ENCODE measurements at regions not wholly inside any gene's neighbourhood (a gene's known extent, or its start where the extent isn't known, plus 50 kb on each side); places are given as distances from the start of the nearest gene placed in this dataset.

- no peaks in the 10 kb centered on the region for H3K9me3 ChIP-seq (ENCODE audit: insufficient read depth, low read depth, low read length)
Measured at GRCh38 chr6:153677522-153677921, 361.5 kb upstream of the OPRM1 start.

DNA sequence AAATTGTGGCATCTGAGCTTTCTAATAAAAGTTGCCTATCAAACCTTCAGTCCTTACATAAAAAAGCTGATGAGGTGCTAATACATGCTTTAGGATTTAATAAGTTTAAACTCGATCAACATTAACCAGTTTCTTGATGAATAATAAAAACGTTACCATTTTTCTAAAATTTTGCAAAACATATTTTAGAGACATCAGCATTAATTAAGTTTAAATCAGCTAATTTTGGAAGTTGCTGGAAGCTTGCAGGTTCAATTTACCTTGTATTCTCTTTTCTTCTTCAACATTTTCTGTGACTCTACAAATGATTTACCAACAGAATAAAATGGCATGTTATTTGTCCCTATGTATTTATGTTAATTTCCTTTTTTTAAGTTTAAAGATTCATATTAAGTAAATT is 365.3 kb upstream of the OPRM1 start:
- Histone ChIP-seq H3K4me3 (ENCODE audit: low read length) (no peak overlapping the region), H3K27ac (ENCODE audit: low read length) (no peak overlapping the region)

More at GRCh38 chr6:153677522-153677921, 361.5 kb upstream of the OPRM1 start:
- Histone ChIP-seq H3K27me3 (ENCODE audit: insufficient read depth, low read length) (no peaks in the 10 kb centered on the region), H3K4me1 (ENCODE audit: insufficient read depth, low read length) (no peaks in the 10 kb centered on the region), H3K27ac (ENCODE audit: low read length) (no peak overlapping the region), H3K4me3 (ENCODE audit: low read length) (no peak overlapping the region), H3K9ac (ENCODE audit: low read depth, low read length) (no peak overlapping the region), H3K36me3 (ENCODE audit: insufficient read depth, low read depth, low read length) (no peaks in the 10 kb centered on the region)

GRCh38 chr6:153673225-153673624 is 365.8 kb upstream of the OPRM1 start:
- H3K4me1 ChIP-seq (ENCODE audit: insufficient read depth, low read length) = no peaks in the 10 kb centered on the region
- H3K9me3 ChIP-seq (ENCODE audit: insufficient read depth, low read depth, low read length) = no peaks in the 10 kb centered on the region
- H3K4me3 ChIP-seq (ENCODE audit: low read length) = no peak overlapping the region
- H3K27ac ChIP-seq (ENCODE audit: low read length) = no peak overlapping the region
- H3K27me3 ChIP-seq (ENCODE audit: insufficient read depth, low read length) = no peaks in the 10 kb centered on the region
- no peak overlapping the region for H3K9ac ChIP-seq (ENCODE audit: low read depth, low read length)
- H3K36me3 ChIP-seq (ENCODE audit: insufficient read depth, low read depth, low read length) = no peaks in the 10 kb centered on the region

More for the DNA sequence above, 365.3 kb upstream of the OPRM1 start:
- Histone ChIP-seq H3K9me3 (ENCODE audit: insufficient read depth, low read depth, low read length) (no peaks in the 10 kb centered on the region), H3K27me3 (ENCODE audit: insufficient read depth, low read length) (no peaks in the 10 kb centered on the region), H3K36me3 (ENCODE audit: insufficient read depth, low read depth, low read length) (no peaks in the 10 kb centered on the region), H3K9ac (ENCODE audit: low read depth, low read length) (no peak overlapping the region), H3K4me1 (ENCODE audit: insufficient read depth, low read length) (no peaks in the 10 kb centered on the region)

- H3K9me3 ChIP-seq (ENCODE audit: insufficient read depth, low read depth, low read length) = no peaks in the 10 kb centered on the region
Measured at GRCh38 chr6:153670403-153671026, 368.5 kb upstream of the OPRM1 start.

DNA sequence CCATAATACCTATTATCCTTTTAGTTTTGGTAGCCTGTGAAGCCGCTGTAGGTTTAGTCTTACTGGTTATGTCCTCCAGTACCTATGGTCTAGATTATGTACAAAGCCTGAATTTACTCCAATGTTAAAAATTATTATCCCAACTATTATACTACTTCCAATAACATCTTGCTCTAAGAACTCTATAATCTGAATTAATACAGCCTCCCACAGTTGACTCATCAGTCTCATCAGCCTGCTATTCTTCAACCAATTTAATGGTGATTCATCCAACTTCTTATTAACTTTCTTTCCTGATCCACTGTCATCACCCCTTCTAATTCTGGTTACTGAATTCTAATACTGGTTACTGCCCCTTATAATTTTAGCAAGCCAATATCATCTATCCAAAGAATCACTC is 370.3 kb upstream of the OPRM1 start:
- Histone ChIP-seq H3K27me3 (ENCODE audit: insufficient read depth, low read length) (no peaks in the 10 kb centered on the region), H3K27ac (ENCODE audit: low read length) (no peak overlapping the region), H3K36me3 (ENCODE audit: insufficient read depth, low read depth, low read length) (no peaks in the 10 kb centered on the region), H3K4me3 (ENCODE audit: low read length) (no peak overlapping the region), H3K9me3 (ENCODE audit: insufficient read depth, low read depth, low read length) (no peaks in the 10 kb centered on the region), H3K4me1 (ENCODE audit: insufficient read depth, low read length) (no peaks in the 10 kb centered on the region), H3K9ac (ENCODE audit: low read depth, low read length) (no peak overlapping the region)

More at GRCh38 chr6:153670403-153671026, 368.5 kb upstream of the OPRM1 start:
- H3K4me3 ChIP-seq (ENCODE audit: low read length) = no peak overlapping the region
- no peaks in the 10 kb centered on the region for H3K36me3 ChIP-seq (ENCODE audit: insufficient read depth, low read depth, low read length)
- H3K4me1 ChIP-seq (ENCODE audit: insufficient read depth, low read length) = no peaks in the 10 kb centered on the region
- H3K27me3 ChIP-seq (ENCODE audit: insufficient read depth, low read length) = no peaks in the 10 kb centered on the region
- no peak overlapping the region for H3K9ac ChIP-seq (ENCODE audit: low read depth, low read length)
- H3K27ac ChIP-seq (ENCODE audit: low read length) = no peak overlapping the region

GRCh38 chr6:153662982-153663381 is 376.1 kb upstream of the OPRM1 start:
- Histone ChIP-seq H3K27me3 (ENCODE audit: insufficient read depth, low read length) (no peaks in the 10 kb centered on the region), H3K27ac (ENCODE audit: low read length) (no peak overlapping the region), H3K4me1 (ENCODE audit: insufficient read depth, low read length) (no peaks in the 10 kb centered on the region), H3K36me3 (ENCODE audit: insufficient read depth, low read depth, low read length) (no peaks in the 10 kb centered on the region), H3K9me3 (ENCODE audit: insufficient read depth, low read depth, low read length) (no peaks in the 10 kb centered on the region; the same call in 1 of the 2 replicates), H3K4me3 (ENCODE audit: low read length) (no peak overlapping the region), H3K9ac (ENCODE audit: low read depth, low read length) (no peak overlapping the region)

- Histone ChIP-seq H3K27ac (ENCODE audit: low read length) (no peak overlapping the region), H3K9ac (ENCODE audit: low read depth, low read length) (no peak overlapping the region), H3K9me3 (ENCODE audit: insufficient read depth, low read depth, low read length) (no peaks in the 10 kb centered on the region), H3K27me3 (ENCODE audit: insufficient read depth, low read length) (no peaks in the 10 kb centered on the region), H3K4me3 (ENCODE audit: low read length) (no peak overlapping the region), H3K36me3 (ENCODE audit: insufficient read depth, low read depth, low read length) (no peaks in the 10 kb centered on the region), H3K4me1 (ENCODE audit: insufficient read depth, low read length) (no peaks in the 10 kb centered on the region)
Measured at GRCh38 chr6:153645326-153645725, 393.7 kb upstream of the OPRM1 start.

DNA sequence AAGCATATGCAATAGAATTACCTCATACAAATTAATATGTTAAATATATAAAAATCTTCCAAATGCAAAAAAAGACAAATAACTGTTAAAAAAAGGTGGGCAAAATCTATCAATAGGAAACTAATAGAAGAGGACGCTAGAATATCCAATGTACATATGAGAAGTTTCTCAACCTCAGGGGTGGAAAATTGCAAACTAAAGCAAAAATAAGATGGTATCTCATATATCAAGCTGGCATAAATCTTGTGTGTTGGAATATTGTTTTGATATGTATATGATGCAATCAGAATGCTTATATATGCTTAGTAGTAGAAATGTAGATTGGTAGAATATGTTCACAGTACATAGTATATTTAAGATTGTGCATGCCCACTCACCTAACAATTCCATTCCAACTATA is 395.0 kb upstream of the OPRM1 start:
- Histone ChIP-seq H3K9ac (ENCODE audit: low read depth, low read length) (no peak overlapping the region), H3K27me3 (ENCODE audit: insufficient read depth, low read length) (no peaks in the 10 kb centered on the region), H3K4me3 (ENCODE audit: low read length) (no peak overlapping the region), H3K9me3 (ENCODE audit: insufficient read depth, low read depth, low read length) (no peaks in the 10 kb centered on the region), H3K36me3 (ENCODE audit: insufficient read depth, low read depth, low read length) (no peaks in the 10 kb centered on the region), H3K4me1 (ENCODE audit: insufficient read depth, low read length) (no peaks in the 10 kb centered on the region), H3K27ac (ENCODE audit: low read length) (no peak overlapping the region)

- Histone ChIP-seq H3K4me3 (ENCODE audit: low read length) (no peak overlapping the region), H3K4me1 (ENCODE audit: insufficient read depth, low read length) (no peaks in the 10 kb centered on the region), H3K27me3 (ENCODE audit: insufficient read depth, low read length) (no peaks in the 10 kb centered on the region), H3K27ac (ENCODE audit: low read length) (no peak overlapping the region), H3K9ac (ENCODE audit: low read depth, low read length) (no peak overlapping the region), H3K36me3 (ENCODE audit: insufficient read depth, low read depth, low read length) (no peaks in the 10 kb centered on the region), H3K9me3 (ENCODE audit: insufficient read depth, low read depth, low read length) (no peaks in the 10 kb centered on the region)
Measured at GRCh38 chr6:153634416-153634815, 404.6 kb upstream of the OPRM1 start.

DNA sequence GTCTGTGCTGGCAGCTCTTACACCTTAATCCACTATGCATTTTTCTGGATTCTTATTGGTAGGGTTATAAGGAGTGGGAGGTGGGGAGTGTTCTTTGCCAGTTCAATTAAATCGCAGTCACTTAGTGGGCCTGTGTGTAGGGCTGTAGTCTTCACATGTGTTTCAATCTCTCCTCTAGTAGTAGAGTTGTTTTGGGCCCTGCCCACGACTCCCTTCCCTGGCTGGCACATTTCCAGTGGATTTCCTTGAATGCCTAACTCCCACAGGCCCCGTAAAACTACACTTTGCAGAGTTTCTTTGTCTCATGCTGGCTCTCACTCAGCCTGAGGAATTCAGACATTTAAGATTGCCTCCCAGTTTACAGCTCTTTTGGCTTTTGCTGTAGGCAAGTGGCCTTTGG is 414.0 kb upstream of the OPRM1 start:
- no peaks in the 10 kb centered on the region for H3K9me3 ChIP-seq (ENCODE audit: insufficient read depth, low read depth, low read length)
- no peaks in the 10 kb centered on the region for H3K27me3 ChIP-seq (ENCODE audit: insufficient read depth, low read length)
- no peak overlapping the region for H3K9ac ChIP-seq (ENCODE audit: low read depth, low read length)
- H3K4me1 ChIP-seq (ENCODE audit: insufficient read depth, low read length) = no peaks in the 10 kb centered on the region
- H3K27ac ChIP-seq (ENCODE audit: low read length) = no peak overlapping the region
- no peaks in the 10 kb centered on the region for H3K36me3 ChIP-seq (ENCODE audit: insufficient read depth, low read depth, low read length)
- no peak overlapping the region for H3K4me3 ChIP-seq (ENCODE audit: low read length)

- H3K9ac ChIP-seq (ENCODE audit: low read depth, low read length) = no peak overlapping the region
- H3K4me1 ChIP-seq (ENCODE audit: insufficient read depth, low read length) = no peaks in the 10 kb centered on the region
- H3K9me3 ChIP-seq (ENCODE audit: insufficient read depth, low read depth, low read length) = no peaks in the 10 kb centered on the region
- H3K4me3 ChIP-seq (ENCODE audit: low read length) = no peak overlapping the region
- no peaks in the 10 kb centered on the region for H3K27me3 ChIP-seq (ENCODE audit: insufficient read depth, low read length)
- no peak overlapping the region for H3K27ac ChIP-seq (ENCODE audit: low read length)
- H3K36me3 ChIP-seq (ENCODE audit: insufficient read depth, low read depth, low read length) = no peaks in the 10 kb centered on the region
Measured at GRCh38 chr6:153624528-153624927, 414.5 kb upstream of the OPRM1 start.

GRCh38 chr6:153623496-153623895 is 415.5 kb upstream of the OPRM1 start:
- Histone ChIP-seq H3K9ac (ENCODE audit: low read depth, low read length) (no peak overlapping the region), H3K9me3 (ENCODE audit: insufficient read depth, low read depth, low read length) (no peaks in the 10 kb centered on the region), H3K27ac (ENCODE audit: low read length) (no peak overlapping the region), H3K4me3 (ENCODE audit: low read length) (no peak overlapping the region), H3K36me3 (ENCODE audit: insufficient read depth, low read depth, low read length) (no peaks in the 10 kb centered on the region), H3K27me3 (ENCODE audit: insufficient read depth, low read length) (no peaks in the 10 kb centered on the region), H3K4me1 (ENCODE audit: insufficient read depth, low read length) (no peaks in the 10 kb centered on the region)

Data from iPS-20b (cell line).